SK-N-SH (cell line): ENCODE measurements at regions not wholly inside any gene's neighbourhood (a gene's known extent, or its start where the extent isn't known, plus 50 kb on each side); places are given as distances from the start of the nearest gene placed in this dataset.

Experiments
- CHD2 ChIP-seq: fragments of 150-350 bp; IDR thresholded peaks from 2 replicates; pipeline ENCODE4 v1.6.1; 2018; ENCODE audit warnings: low read length; ENCODE audit not compliant: partially characterized antibody
- CTCF ChIP-seq: fragments of 200-600 bp; sonication (generic); IDR thresholded peaks from 2 replicates; pipeline ENCODE4 v1.6.1; 2017; ENCODE audit warnings: antibody characterized with exemption, mild to moderate bottlenecking, moderate library complexity
- MXI1 ChIP-seq: IDR thresholded peaks from 2 replicates; pipeline ENCODE4 v1.6.1; 2012; ENCODE audit warnings: mild to moderate bottlenecking, low read depth, low read length, improper control_type of control experiment

DNA sequence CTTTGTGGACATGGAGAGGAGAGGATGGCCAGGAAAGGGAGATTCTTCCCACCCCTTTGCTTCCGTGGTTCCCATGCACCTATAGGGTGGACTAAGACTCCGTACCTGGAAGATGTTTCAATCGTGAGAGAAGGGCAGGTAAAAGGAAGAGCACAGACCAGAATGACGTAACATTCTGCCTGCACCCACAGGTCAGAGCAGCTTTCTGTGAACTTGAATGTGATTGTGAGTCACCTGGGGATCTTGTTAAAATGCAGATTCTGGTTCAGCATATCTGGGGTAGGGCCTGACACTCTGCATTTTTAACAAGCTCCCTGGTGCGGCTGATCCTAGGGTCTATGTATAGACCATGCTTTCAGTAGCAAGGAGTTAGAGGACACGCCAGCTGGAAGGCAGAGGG lies 164.1 kb upstream of the SGK1 start:
- TF ChIP-seq MXI1 (no peak), CHD2 (no peak), CTCF (no peak)
